Fibroblast of lung (primary cell): ENCODE measurements at regions not wholly inside any gene's neighbourhood (a gene's known extent, or its start where the extent isn't known, plus 50 kb on each side); places are given as distances from the start of the nearest gene placed in this dataset.

Experiments used
- CTCF ChIP-seq, 2 donors: IDR thresholded peaks in 1 of 2; conservative IDR thresholded peaks in 1 of 2; 1 replicate in 1 of 2; 2 replicates in 1 of 2; pipeline ENCODE4 v1.5.1; 2011 to 2012; ENCODE audit warnings: low read length in 2 of 2, control low read depth in 1 of 2, inconsistent platforms in 1 of 2, low read depth in 1 of 2, mild to moderate bottlenecking in 1 of 2
- EZH2 ChIP-seq: IDR thresholded peaks from 2 replicates; pipeline ENCODE4 v1.5.1; 2012; ENCODE audit warnings: low read length, control low read depth, mild to moderate bottlenecking; ENCODE audit errors: missing control alignments

- no peak for TF ChIP-seq CTCF (conservative IDR thresholded peaks at IDR 0.05 in 1 of 2, IDR thresholded peaks at IDR 0.05 in 1 of 2; ENCODE audit: low read depth in 1 of 2, low read length in 2 of 2)
- TF ChIP-seq EZH2, result no peak
Observed at GRCh38 chr6:114839019-114839418, 496.2 kb upstream of the HS3ST5 start.
